RWPE1 (cell line): ENCODE measurements at regions not wholly inside any gene's neighbourhood (a gene's known extent, or its start where the extent isn't known, plus 50 kb on each side); places are given as distances from the start of the nearest gene placed in this dataset.
"Not testable (repeated sequence)": the region's sequence is repeated elsewhere in the genome, so short reads cannot be mapped to it uniquely, and the experiment has no call there.

Source experiments
- CTCF ChIA-PET: fragments of 350-600 bp; sonication (Branson Sonifier 250); formaldehyde crosslinking; extraction: SDS; loops from one replicate; lab custom pipeline; 2021; lab: Yijun Ruan, JAX
- POLR2A ChIA-PET: fragments of 400-600 bp; formaldehyde crosslinking; extraction: SDS; loops from one replicate; lab custom pipeline; 2020; ENCODE audit warnings: antibody characterized with exemption; ENCODE audit not compliant: low non-redundant PET; lab: Yijun Ruan, JAX
- DNase-seq: peaks from one replicate; pipeline ENCODE4 v3.0.0; 2012; ENCODE audit warnings: low spot score
- H3K27ac ChIP-seq: fragments of 450-650 bp; 2 replicates; pipeline ENCODE4 v1.5.1; 2017
- TF ChIP-seq, protein P1 (sequence below): fragments of 450-650 bp; conservative IDR thresholded peaks from 2 replicates; pipeline ENCODE4 v1.5.1; 2017; ENCODE audit warnings: low read depth, mild to moderate bottlenecking

- POLR2A ChIA-PET: no interaction called here
- TF ChIP-seq, protein P1, sequence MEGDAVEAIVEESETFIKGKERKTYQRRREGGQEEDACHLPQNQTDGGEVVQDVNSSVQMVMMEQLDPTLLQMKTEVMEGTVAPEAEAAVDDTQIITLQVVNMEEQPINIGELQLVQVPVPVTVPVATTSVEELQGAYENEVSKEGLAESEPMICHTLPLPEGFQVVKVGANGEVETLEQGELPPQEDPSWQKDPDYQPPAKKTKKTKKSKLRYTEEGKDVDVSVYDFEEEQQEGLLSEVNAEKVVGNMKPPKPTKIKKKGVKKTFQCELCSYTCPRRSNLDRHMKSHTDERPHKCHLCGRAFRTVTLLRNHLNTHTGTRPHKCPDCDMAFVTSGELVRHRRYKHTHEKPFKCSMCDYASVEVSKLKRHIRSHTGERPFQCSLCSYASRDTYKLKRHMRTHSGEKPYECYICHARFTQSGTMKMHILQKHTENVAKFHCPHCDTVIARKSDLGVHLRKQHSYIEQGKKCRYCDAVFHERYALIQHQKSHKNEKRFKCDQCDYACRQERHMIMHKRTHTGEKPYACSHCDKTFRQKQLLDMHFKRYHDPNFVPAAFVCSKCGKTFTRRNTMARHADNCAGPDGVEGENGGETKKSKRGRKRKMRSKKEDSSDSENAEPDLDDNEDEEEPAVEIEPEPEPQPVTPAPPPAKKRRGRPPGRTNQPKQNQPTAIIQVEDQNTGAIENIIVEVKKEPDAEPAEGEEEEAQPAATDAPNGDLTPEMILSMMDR: no peak
- H3K27ac ChIP-seq: no peak overlapping the region
- DNase-seq: no peak
- CTCF ChIA-PET: no interaction called here
Observed at GRCh38 chr14:84991021-84991420, 538.9 kb upstream of the FLRT2 start.

- H3K27ac ChIP-seq: no peak overlapping the region
- DNase-seq: no peak
- POLR2A ChIA-PET: no interaction called here
- TF ChIP-seq, protein P1: no peak
- CTCF ChIA-PET: no interaction called here
Observed at GRCh38 chr14:84998216-84998615, 531.7 kb upstream of the FLRT2 start.

DNA sequence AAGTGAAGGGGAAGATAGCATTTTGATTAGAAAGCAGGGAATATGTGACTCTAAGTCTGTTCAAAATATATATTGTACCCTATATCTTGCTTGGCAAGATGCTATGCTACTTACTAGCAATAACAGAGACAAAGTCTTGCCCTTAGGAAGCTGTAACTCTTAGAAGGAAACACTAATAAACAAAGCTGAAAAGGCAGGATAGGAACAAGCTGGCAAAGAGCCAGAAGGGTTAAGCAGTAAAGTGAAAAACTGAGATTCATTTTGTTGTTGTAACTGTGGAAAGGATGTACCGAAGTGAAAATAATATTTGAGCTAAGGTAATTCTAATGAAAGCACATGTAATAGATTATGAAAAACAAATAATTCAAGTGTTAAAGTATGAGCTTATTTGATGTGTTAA, 527.1 kb upstream of the FLRT2 start:
- CTCF ChIA-PET: no interaction called here

DNA sequence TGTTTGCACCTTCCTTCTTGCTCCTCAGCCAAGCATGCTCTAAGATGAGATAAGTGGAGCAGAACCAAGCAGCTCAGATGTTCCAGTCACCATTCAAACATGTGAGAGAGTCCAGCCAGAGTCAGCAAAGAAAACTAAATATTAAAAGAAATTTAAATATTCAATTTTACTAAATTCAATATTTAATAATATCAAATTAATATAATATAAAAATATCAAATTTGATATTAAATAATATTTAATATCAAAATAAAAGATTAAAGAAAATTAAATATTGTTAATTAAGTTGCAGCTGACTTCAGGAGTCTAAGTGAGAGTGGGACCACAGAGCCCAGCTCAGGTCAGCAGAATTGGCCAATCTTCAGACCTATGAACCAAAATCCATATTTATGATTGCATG, 526.1 kb upstream of the FLRT2 start:
- TF ChIP-seq, protein P1: no peak
- ChIA-PET POLR2A (no interaction called here), CTCF (no interaction called here)
- no peak overlapping the region for H3K27ac ChIP-seq
- no peak for DNase-seq

More for the DNA sequence above, 527.1 kb upstream of the FLRT2 start:
- POLR2A ChIA-PET: no interaction called here
- DNase-seq: no peak
- no peak overlapping the region for H3K27ac ChIP-seq
- TF ChIP-seq, protein P1: no peak

- ChIA-PET CTCF (no interaction called here), POLR2A (no interaction called here)
- TF ChIP-seq, protein P1: no peak
- no peak overlapping the region for H3K27ac ChIP-seq
- no peak for DNase-seq
Observed at GRCh38 chr14:85009506-85009905, 520.4 kb upstream of the FLRT2 start.

DNA sequence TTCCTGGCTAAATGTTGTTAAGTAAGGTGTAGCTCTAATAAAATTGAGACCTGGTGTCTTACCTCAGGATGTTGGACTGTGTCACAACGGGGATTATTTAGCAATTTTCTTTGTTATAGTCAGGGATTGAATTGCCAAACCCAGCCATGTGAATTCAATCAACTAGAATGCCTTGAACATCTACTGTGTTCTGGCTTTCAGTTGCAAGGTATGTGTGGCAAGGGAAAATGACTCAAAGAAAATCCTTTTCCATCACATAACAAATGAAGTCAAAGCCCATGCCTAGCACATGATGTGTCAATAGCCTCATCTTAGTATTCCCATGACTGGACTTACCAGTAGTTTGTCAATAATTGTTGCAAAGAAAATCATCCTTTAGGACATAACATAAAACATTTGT, 519.8 kb upstream of the FLRT2 start:
- ChIA-PET CTCF (no interaction called here), POLR2A (no interaction called here)
- H3K27ac ChIP-seq: no peak overlapping the region
- DNase-seq: no peak
- TF ChIP-seq, protein P1: no peak

DNA sequence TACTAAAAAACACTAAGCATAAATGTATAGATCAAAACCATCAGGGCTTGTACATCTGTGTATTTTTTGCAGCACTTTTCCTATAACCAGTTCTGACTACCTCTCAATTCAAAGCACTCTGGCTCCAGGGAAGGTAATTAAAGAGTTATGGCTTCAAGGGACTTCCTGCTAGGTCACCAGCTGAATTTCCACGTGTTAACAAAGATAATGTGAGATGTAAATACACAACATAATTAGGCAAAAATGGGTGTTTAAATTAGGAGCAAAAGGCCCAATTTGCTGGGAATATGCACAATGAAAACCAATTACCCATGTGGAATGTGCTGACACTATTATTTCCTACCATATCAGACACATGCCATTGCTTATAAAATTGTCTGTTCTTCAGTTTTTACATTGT, 513.4 kb upstream of the FLRT2 start:
- ChIA-PET POLR2A (no interaction called here), CTCF (no interaction called here)
- no peak overlapping the region for H3K27ac ChIP-seq

DNA sequence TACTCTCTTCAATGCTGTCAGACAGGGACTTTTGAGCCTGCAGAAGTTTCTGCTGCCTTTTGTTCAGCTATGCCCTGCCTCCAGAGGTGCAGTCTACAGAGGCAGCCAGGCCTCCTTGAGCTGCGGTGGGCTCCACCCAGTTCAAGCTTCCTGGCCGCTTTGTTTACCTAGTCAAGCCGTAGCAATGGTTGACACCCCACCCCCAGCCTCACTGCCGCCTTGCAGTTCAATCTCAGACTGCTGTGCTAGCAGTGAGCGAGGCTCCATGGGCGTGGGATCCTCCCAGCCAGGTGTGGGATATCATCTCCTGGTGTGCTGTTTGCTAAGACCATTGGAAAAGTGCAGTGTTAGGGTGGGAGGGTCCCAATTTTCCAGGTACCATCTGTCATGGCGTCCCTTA, 506.1 kb upstream of the FLRT2 start:
- POLR2A ChIA-PET, H3K27ac ChIP-seq, DNase-seq: not testable (repeated sequence)
- CTCF ChIA-PET: interaction anchor here (0.6 kb wide), 1 partner anchor 167 kb away, joined by 3 read pairs; no protein-coding TSS in a partner anchor

More for the DNA sequence above, 513.4 kb upstream of the FLRT2 start:
- DNase-seq: no peak
- TF ChIP-seq, protein P1: no peak
